ENCODE measurements at regions not wholly inside any gene's neighbourhood (a gene's known extent, or its start where the extent isn't known, plus 50 kb on each side); places are given as distances from the start of the nearest gene placed in this dataset.
"Not testable (repeated sequence)": the region's sequence is repeated elsewhere in the genome, so short reads cannot be mapped to it uniquely, and the experiment has no call there.

DNA sequence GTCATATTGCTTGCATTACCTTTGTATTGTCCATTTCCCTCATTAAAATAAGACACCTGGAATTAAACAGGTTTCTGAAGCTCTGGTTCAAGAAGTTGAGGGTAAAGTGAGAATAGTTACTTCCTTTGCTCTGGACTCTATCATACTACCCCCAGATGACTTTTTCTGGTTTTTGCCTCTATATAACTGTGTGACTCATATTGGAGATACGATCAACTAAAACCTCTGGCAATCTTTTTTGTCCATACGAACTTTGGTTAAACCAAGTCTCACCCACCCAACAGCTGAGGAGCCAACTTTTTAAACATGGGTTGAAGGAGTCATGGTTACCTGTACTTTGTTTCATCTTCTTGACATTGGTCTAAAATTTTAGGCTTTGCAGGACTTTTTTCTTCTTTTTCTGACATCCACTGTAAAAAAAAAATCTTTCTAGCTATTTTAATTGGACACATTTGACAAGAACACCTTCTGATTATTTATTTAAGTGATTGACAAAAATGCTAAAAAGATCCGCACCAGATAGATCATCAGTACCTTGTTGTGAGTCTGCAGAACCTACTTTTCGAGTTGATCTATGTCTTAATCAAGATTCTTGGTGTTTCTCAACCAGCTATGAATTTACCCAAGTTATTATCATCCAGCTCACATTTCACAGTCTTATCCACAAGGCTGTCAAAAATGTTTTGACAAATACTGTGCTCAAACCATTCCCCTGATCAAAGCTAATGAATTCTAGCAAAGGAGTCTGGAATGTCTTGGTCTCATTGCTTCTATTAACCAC, 166.0 kb downstream of the IPO8 start:
- no peak for DNase-seq (ENCODE audit: low spot score)
- in situ Hi-C loops (cut with MboI; ENCODE audit: low pct_unique_long_range_greater_than_20kb, low sequenced_read_pairs, unreplicated experiment), result no loop called here
- TF ChIP-seq, protein P1, sequence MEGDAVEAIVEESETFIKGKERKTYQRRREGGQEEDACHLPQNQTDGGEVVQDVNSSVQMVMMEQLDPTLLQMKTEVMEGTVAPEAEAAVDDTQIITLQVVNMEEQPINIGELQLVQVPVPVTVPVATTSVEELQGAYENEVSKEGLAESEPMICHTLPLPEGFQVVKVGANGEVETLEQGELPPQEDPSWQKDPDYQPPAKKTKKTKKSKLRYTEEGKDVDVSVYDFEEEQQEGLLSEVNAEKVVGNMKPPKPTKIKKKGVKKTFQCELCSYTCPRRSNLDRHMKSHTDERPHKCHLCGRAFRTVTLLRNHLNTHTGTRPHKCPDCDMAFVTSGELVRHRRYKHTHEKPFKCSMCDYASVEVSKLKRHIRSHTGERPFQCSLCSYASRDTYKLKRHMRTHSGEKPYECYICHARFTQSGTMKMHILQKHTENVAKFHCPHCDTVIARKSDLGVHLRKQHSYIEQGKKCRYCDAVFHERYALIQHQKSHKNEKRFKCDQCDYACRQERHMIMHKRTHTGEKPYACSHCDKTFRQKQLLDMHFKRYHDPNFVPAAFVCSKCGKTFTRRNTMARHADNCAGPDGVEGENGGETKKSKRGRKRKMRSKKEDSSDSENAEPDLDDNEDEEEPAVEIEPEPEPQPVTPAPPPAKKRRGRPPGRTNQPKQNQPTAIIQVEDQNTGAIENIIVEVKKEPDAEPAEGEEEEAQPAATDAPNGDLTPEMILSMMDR (IDR thresholded peaks at IDR 0.05; ENCODE audit: extremely low read depth, insufficient read depth, missing control alignments), result no peak

DNA sequence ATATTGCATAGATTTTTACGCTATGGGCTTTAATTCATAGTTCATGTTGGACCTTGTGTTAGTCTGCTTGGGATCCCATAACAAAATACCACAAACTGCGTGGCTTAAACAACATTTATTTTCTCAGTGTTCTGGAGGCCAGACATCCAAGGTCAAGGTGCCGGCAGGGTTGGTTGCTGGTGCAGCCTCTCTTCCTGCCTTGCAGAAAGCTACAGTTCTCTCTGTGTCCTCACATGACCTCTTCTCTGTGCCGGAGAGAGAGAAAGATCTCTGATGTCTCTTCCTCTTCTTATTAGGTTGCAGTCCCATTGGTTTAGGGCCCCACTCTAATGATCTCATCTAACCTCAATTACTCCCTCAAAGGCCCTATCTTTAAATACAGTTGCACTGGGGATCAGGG, 170.5 kb downstream of the IPO8 start:
- in situ Hi-C loops (cut with MboI; ENCODE audit: low pct_unique_long_range_greater_than_20kb, low sequenced_read_pairs, unreplicated experiment), result no loop called here
- no peak for DNase-seq (ENCODE audit: low spot score)
- TF ChIP-seq, protein P1 (IDR thresholded peaks at IDR 0.05; ENCODE audit: extremely low read depth, insufficient read depth, missing control alignments), result no peak

GRCh38 chr12:30520285-30520684, 175.4 kb downstream of the IPO8 start:
- DNase-seq (ENCODE audit: low spot score); in situ Hi-C loops (cut with MboI; ENCODE audit: low pct_unique_long_range_greater_than_20kb, low sequenced_read_pairs, unreplicated experiment): not testable (repeated sequence)

DNA sequence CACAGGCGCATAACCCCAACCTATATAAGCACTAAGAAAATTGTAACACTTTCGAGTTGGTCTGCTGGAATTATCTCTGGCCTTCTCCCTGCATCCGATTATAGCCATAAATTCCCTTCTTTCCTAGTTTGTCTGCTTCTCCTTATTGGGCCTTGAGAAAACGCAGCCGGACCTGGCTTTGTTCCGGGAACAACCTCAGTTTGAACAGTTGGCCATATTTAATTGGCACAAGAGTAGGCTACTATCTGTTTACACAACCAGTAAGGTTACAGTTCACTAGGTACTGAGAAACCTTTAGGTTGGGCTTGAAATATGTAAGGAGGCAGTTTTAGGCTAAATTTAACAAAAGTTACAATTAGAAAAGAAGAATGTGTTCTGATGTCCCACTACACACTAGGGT, 176.1 kb downstream of the IPO8 start:
- no peak for DNase-seq (ENCODE audit: low spot score)
- in situ Hi-C loops (cut with MboI; ENCODE audit: low pct_unique_long_range_greater_than_20kb, low sequenced_read_pairs, unreplicated experiment), result no loop called here
- TF ChIP-seq, protein P1 (IDR thresholded peaks at IDR 0.05; ENCODE audit: extremely low read depth, insufficient read depth, missing control alignments), result no peak

GRCh38 chr12:30517320-30517719, 178.3 kb downstream of the IPO8 start:
- DNase-seq (ENCODE audit: low spot score), result no peak
- in situ Hi-C loops (cut with MboI; ENCODE audit: low pct_unique_long_range_greater_than_20kb, low sequenced_read_pairs, unreplicated experiment), result no loop called here
- TF ChIP-seq, protein P1 (IDR thresholded peaks at IDR 0.05; ENCODE audit: extremely low read depth, insufficient read depth, missing control alignments), result no peak

DNA sequence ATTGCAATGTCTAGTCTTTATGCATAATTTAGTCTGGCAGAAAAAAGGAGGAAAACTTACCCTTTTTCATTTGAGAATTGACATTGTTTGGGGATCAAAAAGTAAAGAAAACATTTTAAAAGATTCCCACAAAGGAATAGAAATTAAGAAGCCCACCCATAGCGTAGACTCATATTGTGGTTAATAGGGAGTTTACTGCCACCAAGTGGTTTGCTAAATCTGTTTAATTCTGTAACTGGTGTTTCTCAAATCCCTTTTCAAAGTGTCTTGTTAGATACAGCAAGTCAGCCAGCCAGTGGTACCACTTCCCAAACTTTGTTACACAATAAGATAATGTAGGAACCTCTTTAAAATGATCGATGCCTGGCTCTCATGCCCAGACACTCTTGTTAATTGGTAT, 180.3 kb downstream of the IPO8 start:
- TF ChIP-seq, protein P1 (IDR thresholded peaks at IDR 0.05; ENCODE audit: extremely low read depth, insufficient read depth, missing control alignments), result no peak
- DNase-seq (ENCODE audit: low spot score), result no peak

DNA sequence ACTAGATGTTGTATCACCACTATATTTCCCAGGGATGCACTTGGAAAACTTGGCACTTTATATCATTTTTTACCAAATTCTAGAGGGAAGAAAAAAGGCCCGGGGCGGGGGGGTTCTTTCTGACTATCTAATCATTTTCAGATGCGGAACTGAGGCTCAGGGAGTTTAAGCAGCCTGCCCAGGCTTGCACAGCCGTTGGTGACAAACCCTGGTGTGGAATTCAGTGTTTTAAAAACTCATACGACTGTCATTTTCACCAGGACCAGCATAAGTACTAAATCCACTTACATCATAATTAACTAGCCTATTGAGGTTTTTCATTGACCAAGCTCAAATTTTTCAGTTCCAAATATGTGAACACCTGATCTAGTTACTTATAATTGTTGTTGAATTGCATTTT, 181.0 kb downstream of the IPO8 start:
- DNase-seq (ENCODE audit: low spot score), result no peak
- in situ Hi-C loops (cut with MboI; ENCODE audit: low pct_unique_long_range_greater_than_20kb, low sequenced_read_pairs, unreplicated experiment), result no loop called here

More for the DNA sequence above, 180.3 kb downstream of the IPO8 start:
- in situ Hi-C loops (cut with MboI; ENCODE audit: low pct_unique_long_range_greater_than_20kb, low sequenced_read_pairs, unreplicated experiment), result no loop called here

More for the DNA sequence above, 181.0 kb downstream of the IPO8 start:
- TF ChIP-seq, protein P1 (IDR thresholded peaks at IDR 0.05; ENCODE audit: extremely low read depth, insufficient read depth, missing control alignments), result no peak

All from GM13977 (cell line).